ENCODE measurements at regions not wholly inside any gene's neighbourhood (a gene's known extent, or its start where the extent isn't known, plus 50 kb on each side); places are given as distances from the start of the nearest gene placed in this dataset.

DNA sequence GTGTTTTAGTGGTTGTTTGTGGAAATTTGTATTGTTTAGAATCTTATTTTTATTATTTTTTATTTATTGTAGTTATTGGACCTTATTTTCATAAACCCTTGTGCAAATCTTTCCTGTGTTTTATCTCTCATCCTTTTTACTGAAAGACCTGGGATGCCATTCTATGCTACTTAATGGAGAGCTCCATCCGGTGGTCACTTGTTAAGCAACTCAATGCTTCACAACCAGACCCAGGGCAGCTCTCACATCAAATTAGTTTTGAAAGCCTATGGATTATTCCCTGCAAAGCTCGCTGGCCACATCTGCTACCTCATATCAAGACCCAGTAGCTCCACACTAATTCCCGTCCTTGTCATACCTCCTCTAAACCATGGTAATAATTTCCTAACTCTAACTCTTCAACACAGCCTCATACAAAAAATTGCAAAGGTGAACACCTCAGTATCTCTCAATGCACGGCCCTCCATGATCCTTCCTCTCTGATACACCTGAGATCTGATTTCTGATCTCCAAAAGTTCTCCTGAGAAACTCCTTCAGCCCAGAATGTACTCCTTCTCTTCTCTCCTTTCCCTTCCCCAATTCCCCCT lies 296.6 kb upstream of the MANEA start:
- Histone ChIP-seq H2BK120ac (ENCODE audit: low read depth, low read length, poor library complexity, severe bottlenecking) (no peak overlapping the region), H3K4me2 (ENCODE audit: insufficient read depth, insufficient read length, low read length) (no peak overlapping the region), H2AK5ac (ENCODE audit: insufficient read length, low read length) (no peak overlapping the region), H4K8ac (replicated peaks; ENCODE audit: insufficient read length, low read depth, low read length) (no peak overlapping the region), H3K23ac (ENCODE audit: insufficient read length, low read depth, low read length) (no peak overlapping the region), H3K23me2 (ENCODE audit: insufficient read length, low read depth, low read length, poor library complexity, severe bottlenecking) (no peaks in the 10 kb centered on the region), H3K4me1 (ENCODE audit: insufficient read depth, low read length) (no peaks in the 10 kb centered on the region; the same call in 1 of the 2 replicates), H3K9me3 (ENCODE audit: control insufficient read depth, low read depth, low read length) (no peaks in the 10 kb centered on the region), H4K91ac (ENCODE audit: insufficient read length, low read depth, low read length) (no peak overlapping the region), H2BK20ac (ENCODE audit: low read depth, low read length, poor library complexity, severe bottlenecking) (no peak overlapping the region), H2BK15ac (ENCODE audit: low read depth, low read length) (no peak overlapping the region), H3K79me1 (ENCODE audit: insufficient read depth, low read depth, low read length, poor library complexity, severe bottlenecking) (no peaks in the 10 kb centered on the region), H3K14ac (ENCODE audit: insufficient read depth, low read length) (no peak overlapping the region), H4K5ac (ENCODE audit: insufficient read length, low read depth, low read length) (no peak overlapping the region), H3K27me3 (ENCODE audit: insufficient read depth, low read length) (no peaks in the 10 kb centered on the region), H2BK12ac (ENCODE audit: insufficient read length, low read depth, low read length) (no peak overlapping the region), H2AFZ (ENCODE audit: low read length) (no peak overlapping the region), H3K79me2 (ENCODE audit: insufficient read depth, low read length) (no peaks in the 10 kb centered on the region), H3K27ac (ENCODE audit: insufficient read length, low read depth, low read length) (no peak overlapping the region), H2BK5ac (ENCODE audit: insufficient read length, low read length) (no peak overlapping the region), H3K4ac (ENCODE audit: low read depth, low read length) (no peak overlapping the region), H3K9ac (ENCODE audit: extremely low read depth, insufficient read length, low read length) (no peak overlapping the region), H4K20me1 (ENCODE audit: control insufficient read depth, insufficient read depth, insufficient read length) (no peaks in the 10 kb centered on the region), H3T11ph (ENCODE audit: low read length) (no peak overlapping the region), H3K18ac (ENCODE audit: insufficient read length, low read depth, low read length) (no peak overlapping the region), H3K56ac (ENCODE audit: insufficient read length, low read depth, low read length) (no peak overlapping the region)
- H3K27ac Mint-ChIP-seq, result no peak overlapping the region
- no CpG with 5 or more reads among the region's 4 CpGs for WGBS (ENCODE audit: extremely low coverage, insufficient read length, low lambda C conversion rate)
- no peak overlapping the region for H3K4me3 Mint-ChIP-seq
- no peak for DNase-seq
- TF ChIP-seq, protein P1, sequence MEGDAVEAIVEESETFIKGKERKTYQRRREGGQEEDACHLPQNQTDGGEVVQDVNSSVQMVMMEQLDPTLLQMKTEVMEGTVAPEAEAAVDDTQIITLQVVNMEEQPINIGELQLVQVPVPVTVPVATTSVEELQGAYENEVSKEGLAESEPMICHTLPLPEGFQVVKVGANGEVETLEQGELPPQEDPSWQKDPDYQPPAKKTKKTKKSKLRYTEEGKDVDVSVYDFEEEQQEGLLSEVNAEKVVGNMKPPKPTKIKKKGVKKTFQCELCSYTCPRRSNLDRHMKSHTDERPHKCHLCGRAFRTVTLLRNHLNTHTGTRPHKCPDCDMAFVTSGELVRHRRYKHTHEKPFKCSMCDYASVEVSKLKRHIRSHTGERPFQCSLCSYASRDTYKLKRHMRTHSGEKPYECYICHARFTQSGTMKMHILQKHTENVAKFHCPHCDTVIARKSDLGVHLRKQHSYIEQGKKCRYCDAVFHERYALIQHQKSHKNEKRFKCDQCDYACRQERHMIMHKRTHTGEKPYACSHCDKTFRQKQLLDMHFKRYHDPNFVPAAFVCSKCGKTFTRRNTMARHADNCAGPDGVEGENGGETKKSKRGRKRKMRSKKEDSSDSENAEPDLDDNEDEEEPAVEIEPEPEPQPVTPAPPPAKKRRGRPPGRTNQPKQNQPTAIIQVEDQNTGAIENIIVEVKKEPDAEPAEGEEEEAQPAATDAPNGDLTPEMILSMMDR (conservative IDR thresholded peaks at IDR 0.05), result peak; percentile 71
- peaks cover 8 to 10% of the 10 kb centered on the region in 2 experiments for H3K4me1 Mint-ChIP-seq
- H3K27me3 Mint-ChIP-seq (ENCODE audit: low read depth), result peaks cover 3% of the 10 kb centered on the region
- no peaks in the 10 kb centered on the region for H3K9me3 Mint-ChIP-seq
- no peaks in the 10 kb centered on the region for H3K36me3 Mint-ChIP-seq (ENCODE audit: insufficient read depth in 1 of 3, low read depth in 3 of 3)

Data from H9 (cell line).